ENCODE measurements at regions not wholly inside any gene's neighbourhood (a gene's known extent, or its start where the extent isn't known, plus 50 kb on each side); places are given as distances from the start of the nearest gene placed in this dataset.

GRCh38 chr2:67277450-67277849, 119.7 kb upstream of the ETAA1 start:
- H3K27ac ChIP-seq (ENCODE audit: low read depth, low read length) = no peak overlapping the region
- no peaks in the 10 kb centered on the region for H3K27me3 ChIP-seq (ENCODE audit: control insufficient read depth, insufficient read depth, low read length, poor library complexity, severe bottlenecking)
- H3K9me3 Mint-ChIP-seq = no peaks in the 10 kb centered on the region
- 83 to 85% methylated on average over 4 to 7 of the region's 7 CpGs for WGBS, 2 experiments (ENCODE audit: insufficient coverage in 1 of 2, insufficient read length in 1 of 2)
- no peak overlapping the region for H3K4me3 Mint-ChIP-seq
- no peak overlapping the region for H3K27ac Mint-ChIP-seq
- no peaks in the 10 kb centered on the region for H3K36me3 Mint-ChIP-seq (ENCODE audit: low read depth)
- no peaks in the 10 kb centered on the region for H3K36me3 ChIP-seq (ENCODE audit: control insufficient read depth, insufficient read depth, low read length)
- no peaks in the 10 kb centered on the region for H3K9me3 ChIP-seq (ENCODE audit: control insufficient read depth, low read length)
- peak; percentile 66 for DNase-seq
- H3K9ac ChIP-seq (ENCODE audit: extremely low read depth, low read length, poor library complexity, severe bottlenecking) = no peak overlapping the region
- no peaks in the 10 kb centered on the region for H3K27me3 Mint-ChIP-seq (ENCODE audit: insufficient read depth)
- H3K4me1 Mint-ChIP-seq = peaks cover 15% of the 10 kb centered on the region
- no peaks in the 10 kb centered on the region for H3K4me1 ChIP-seq (ENCODE audit: control insufficient read depth, insufficient read depth, low read length)
- no peak overlapping the region for H3K4me3 ChIP-seq (ENCODE audit: low read length)
- TF ChIP-seq CTCF (conservative IDR thresholded peaks at IDR 0.05) = peak; percentile 51

GRCh38 chr2:67281101-67281500, 116.0 kb upstream of the ETAA1 start:
- Histone ChIP-seq H3K4me3 (ENCODE audit: low read length) (no peak overlapping the region), H3K9me3 (ENCODE audit: control insufficient read depth, low read length) (no peaks in the 10 kb centered on the region), H3K36me3 (ENCODE audit: control insufficient read depth, insufficient read depth, low read length) (no peaks in the 10 kb centered on the region), H3K27me3 (ENCODE audit: control insufficient read depth, insufficient read depth, low read length, poor library complexity, severe bottlenecking) (no peaks in the 10 kb centered on the region), H3K27ac (ENCODE audit: low read depth, low read length) (no peak overlapping the region), H3K9ac (ENCODE audit: extremely low read depth, low read length, poor library complexity, severe bottlenecking) (no peak overlapping the region), H3K4me1 (ENCODE audit: control insufficient read depth, insufficient read depth, low read length) (no peaks in the 10 kb centered on the region)
- Mint-ChIP-seq H3K4me1 (peaks cover 9% of the 10 kb centered on the region), H3K27me3 (ENCODE audit: insufficient read depth) (no peaks in the 10 kb centered on the region), H3K27ac (no peak overlapping the region), H3K36me3 (ENCODE audit: low read depth) (no peaks in the 10 kb centered on the region), H3K9me3 (no peaks in the 10 kb centered on the region), H3K4me3 (no peak overlapping the region)
- WGBS, 2 experiments (ENCODE audit: insufficient coverage in 1 of 2, insufficient read length in 1 of 2) = 91 to 100% methylated on average over 1 to 2 of the region's 2 CpGs
- no peak for DNase-seq
- TF ChIP-seq CTCF (conservative IDR thresholded peaks at IDR 0.05) = no peak

GRCh38 chr2:67283641-67284040, 113.5 kb upstream of the ETAA1 start:
- Mint-ChIP-seq H3K27me3 (ENCODE audit: insufficient read depth) (no peaks in the 10 kb centered on the region), H3K4me1 (peaks cover 2% of the 10 kb centered on the region), H3K36me3 (ENCODE audit: low read depth) (no peaks in the 10 kb centered on the region), H3K4me3 (no peak overlapping the region), H3K9me3 (no peaks in the 10 kb centered on the region), H3K27ac (no peak overlapping the region)
- Histone ChIP-seq H3K27ac (ENCODE audit: low read depth, low read length) (no peak overlapping the region), H3K4me1 (ENCODE audit: control insufficient read depth, insufficient read depth, low read length) (peaks cover 3% of the 10 kb centered on the region), H3K36me3 (ENCODE audit: control insufficient read depth, insufficient read depth, low read length) (no peaks in the 10 kb centered on the region), H3K9me3 (ENCODE audit: control insufficient read depth, low read length) (no peaks in the 10 kb centered on the region), H3K27me3 (ENCODE audit: control insufficient read depth, insufficient read depth, low read length, poor library complexity, severe bottlenecking) (no peaks in the 10 kb centered on the region), H3K4me3 (ENCODE audit: low read length) (no peak overlapping the region), H3K9ac (ENCODE audit: extremely low read depth, low read length, poor library complexity, severe bottlenecking) (no peak overlapping the region)
- DNase-seq = no peak
- TF ChIP-seq CTCF (conservative IDR thresholded peaks at IDR 0.05) = no peak
